Limb (tissue), 2 donors: ENCODE measurements at regions not wholly inside any gene's neighbourhood (a gene's known extent, or its start where the extent isn't known, plus 50 kb on each side); places are given as distances from the start of the nearest gene placed in this dataset.

ENCODE experiments used
- DNase-seq, 2 donors: peaks; one replicate each; pipeline ENCODE4 v3.0.0-alpha.2; 2016; ENCODE audit errors: extremely low spot score in 2 of 2

GRCh38 chr4:46441136-46441859 is 51.4 kb upstream of the GABRA2 start:
- no peak for DNase-seq
